ENCODE measurements at regions not wholly inside any gene's neighbourhood (a gene's known extent, or its start where the extent isn't known, plus 50 kb on each side); places are given as distances from the start of the nearest gene placed in this dataset.

DNA sequence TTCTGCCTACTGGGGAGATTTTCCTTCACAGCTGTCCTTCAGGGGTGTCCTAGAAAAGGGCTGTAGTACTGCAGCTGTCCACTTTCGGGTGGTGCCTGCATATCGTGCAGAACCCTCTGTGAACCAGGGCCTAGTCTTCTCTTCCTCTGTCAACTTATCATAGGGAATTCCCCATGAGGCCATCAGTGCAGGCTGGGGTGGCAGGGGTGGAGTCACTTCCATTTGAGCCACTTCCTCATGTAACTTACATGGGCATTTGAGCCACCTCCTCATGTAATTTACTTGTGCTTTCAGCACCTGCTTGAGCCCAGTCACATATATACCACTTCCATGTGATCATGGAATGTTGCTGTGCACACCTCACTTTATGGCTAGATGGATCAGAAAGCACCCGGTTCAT is 742.0 kb upstream of the RGMB start:
- no peak for DNase-seq
- H3K9me3 ChIP-seq: no peaks in the 10 kb centered on the region

DNA sequence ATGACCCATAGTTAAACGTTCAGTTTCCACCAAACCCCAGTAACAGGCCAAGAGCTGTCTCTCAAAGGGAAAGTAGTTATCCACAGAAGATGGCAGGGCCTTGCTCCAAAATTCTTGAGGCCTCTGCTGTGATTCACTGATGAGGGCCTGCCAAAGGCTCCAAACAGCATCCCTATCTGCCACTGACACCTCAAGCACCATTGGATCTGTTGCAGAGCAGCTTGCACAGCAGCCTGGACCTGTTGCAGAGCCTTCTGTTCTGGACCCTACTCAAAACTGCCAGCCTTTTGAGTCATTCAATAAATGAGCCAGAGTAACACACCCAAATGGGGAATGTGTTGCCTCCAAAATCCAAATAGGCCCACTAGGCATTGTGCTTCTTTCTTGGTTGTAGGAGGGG is 741.5 kb upstream of the RGMB start:
- 23 to 38% (median 28%) methylated on average over 1 of the region's 1 CpG for WGBS, 3 donors
- no peak overlapping the region for H3K4me3 ChIP-seq
- H3K36me3 ChIP-seq (ENCODE audit: insufficient read depth in 1 of 2, low read depth in 1 of 2): no peaks in the 10 kb centered on the region
- H3K4me1 ChIP-seq: no peaks in the 10 kb centered on the region
- H3K27ac ChIP-seq: no peak overlapping the region
- H3K27me3 ChIP-seq (ENCODE audit: insufficient read depth in 3 of 3, low read length in 2 of 3): no peaks in the 10 kb centered on the region
- TF ChIP-seq, protein P1, sequence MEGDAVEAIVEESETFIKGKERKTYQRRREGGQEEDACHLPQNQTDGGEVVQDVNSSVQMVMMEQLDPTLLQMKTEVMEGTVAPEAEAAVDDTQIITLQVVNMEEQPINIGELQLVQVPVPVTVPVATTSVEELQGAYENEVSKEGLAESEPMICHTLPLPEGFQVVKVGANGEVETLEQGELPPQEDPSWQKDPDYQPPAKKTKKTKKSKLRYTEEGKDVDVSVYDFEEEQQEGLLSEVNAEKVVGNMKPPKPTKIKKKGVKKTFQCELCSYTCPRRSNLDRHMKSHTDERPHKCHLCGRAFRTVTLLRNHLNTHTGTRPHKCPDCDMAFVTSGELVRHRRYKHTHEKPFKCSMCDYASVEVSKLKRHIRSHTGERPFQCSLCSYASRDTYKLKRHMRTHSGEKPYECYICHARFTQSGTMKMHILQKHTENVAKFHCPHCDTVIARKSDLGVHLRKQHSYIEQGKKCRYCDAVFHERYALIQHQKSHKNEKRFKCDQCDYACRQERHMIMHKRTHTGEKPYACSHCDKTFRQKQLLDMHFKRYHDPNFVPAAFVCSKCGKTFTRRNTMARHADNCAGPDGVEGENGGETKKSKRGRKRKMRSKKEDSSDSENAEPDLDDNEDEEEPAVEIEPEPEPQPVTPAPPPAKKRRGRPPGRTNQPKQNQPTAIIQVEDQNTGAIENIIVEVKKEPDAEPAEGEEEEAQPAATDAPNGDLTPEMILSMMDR (IDR thresholded peaks at IDR 0.05): no peak
- ATAC-seq (no peak), DNase-seq (no peak)
- intact Hi-C loops (cut with DNase I): no loop called here
- no peaks in the 10 kb centered on the region for H3K9me3 ChIP-seq

More for the DNA sequence above, 742.0 kb upstream of the RGMB start:
- WGBS, 3 donors: 54 to 66% (median 58%) methylated on average over 3 of the region's 3 CpGs
- no peaks in the 10 kb centered on the region for H3K4me1 ChIP-seq
- H3K27me3 ChIP-seq (ENCODE audit: insufficient read depth in 3 of 3, low read length in 2 of 3): no peaks in the 10 kb centered on the region
- H3K36me3 ChIP-seq (ENCODE audit: insufficient read depth in 1 of 2, low read depth in 1 of 2): no peaks in the 10 kb centered on the region
- intact Hi-C loops (cut with DNase I): no loop called here
- no peak overlapping the region for H3K4me3 ChIP-seq
- TF ChIP-seq, protein P1 (IDR thresholded peaks at IDR 0.05): no peak
- ATAC-seq: no peak
- no peak overlapping the region for H3K27ac ChIP-seq

DNA sequence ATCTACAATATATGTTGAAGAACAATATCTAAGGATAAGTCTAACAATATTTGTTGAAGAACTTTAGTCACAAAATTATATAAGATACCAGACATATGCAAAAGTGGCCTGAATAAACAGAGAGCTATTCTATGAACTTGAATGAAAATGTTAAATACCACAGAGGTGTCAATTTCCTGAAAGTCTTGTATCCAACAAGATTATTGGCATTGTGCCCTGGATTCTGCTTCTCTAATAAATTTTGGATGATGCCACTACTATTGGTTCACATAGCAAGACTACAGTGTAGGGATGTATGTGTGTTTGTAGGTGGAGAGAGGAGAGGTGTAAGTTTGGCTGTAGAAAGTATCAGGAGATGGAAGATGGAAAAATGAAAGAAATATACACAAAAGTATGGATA is 731.8 kb upstream of the RGMB start:
- Histone ChIP-seq H3K9me3 (no peaks in the 10 kb centered on the region), H3K36me3 (ENCODE audit: insufficient read depth in 1 of 2, low read depth in 1 of 2) (no peaks in the 10 kb centered on the region), H3K4me1 (no peaks in the 10 kb centered on the region), H3K4me3 (no peak overlapping the region), H3K27me3 (ENCODE audit: insufficient read depth in 3 of 3, low read length in 2 of 3) (no peaks in the 10 kb centered on the region), H3K27ac (no peak overlapping the region)
- intact Hi-C loops (cut with DNase I): no loop called here
- DNase-seq (no peak), ATAC-seq (no peak)
- TF ChIP-seq, protein P1 (IDR thresholded peaks at IDR 0.05): no peak

DNA sequence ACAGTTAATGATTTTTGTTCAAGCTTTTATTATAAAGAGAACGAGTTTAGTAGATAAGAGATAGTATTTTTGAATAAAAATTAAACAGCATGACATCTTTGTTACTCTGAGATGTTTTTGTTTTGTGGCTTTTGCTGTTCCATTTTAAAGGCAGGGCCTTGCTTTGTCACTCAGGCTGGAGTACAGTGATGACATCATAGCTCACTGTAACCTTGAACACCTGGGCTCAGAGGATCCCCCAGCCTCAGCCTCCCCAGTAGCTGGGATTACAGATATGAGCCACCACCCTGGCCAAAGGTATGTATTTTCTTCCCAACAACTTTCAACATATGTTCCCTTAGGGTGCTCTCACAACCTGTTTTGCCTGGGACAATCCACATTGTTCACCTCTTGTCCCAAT is 730.9 kb upstream of the RGMB start:
- Histone ChIP-seq H3K27me3 (ENCODE audit: insufficient read depth in 3 of 3, low read length in 2 of 3) (no peaks in the 10 kb centered on the region), H3K4me3 (no peak overlapping the region), H3K36me3 (ENCODE audit: insufficient read depth in 1 of 2, low read depth in 1 of 2) (no peaks in the 10 kb centered on the region), H3K27ac (no peak overlapping the region), H3K4me1 (no peaks in the 10 kb centered on the region), H3K9me3 (no peaks in the 10 kb centered on the region)
- DNase-seq (no peak), ATAC-seq (no peak)
- 87 to 89% (median 89%) methylated on average over 1 of the region's 1 CpG for WGBS, 3 donors
- intact Hi-C loops (cut with DNase I): no loop called here
- TF ChIP-seq, protein P1 (IDR thresholded peaks at IDR 0.05): no peak

DNA sequence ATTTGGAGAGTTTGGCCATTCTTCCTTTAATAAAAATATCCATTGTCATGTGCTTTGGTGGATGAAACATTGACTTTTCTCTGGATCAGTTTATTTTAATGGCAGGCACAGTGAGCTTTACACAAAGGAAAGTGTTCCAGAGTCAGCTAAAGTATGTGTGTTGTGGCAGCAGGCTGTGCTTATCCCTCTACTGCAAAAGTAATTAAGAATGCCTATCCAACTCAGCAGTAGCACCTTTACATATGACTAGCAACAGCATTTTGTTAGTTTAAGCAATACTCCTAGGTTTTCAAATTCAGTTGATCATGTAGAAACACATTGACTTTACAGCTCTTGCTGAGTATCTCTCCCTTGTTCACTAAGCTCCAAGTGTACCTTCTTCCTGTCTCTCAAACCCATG is 730.5 kb upstream of the RGMB start:
- no peak overlapping the region for H3K27ac ChIP-seq
- intact Hi-C loops (cut with DNase I): no loop called here
- H3K36me3 ChIP-seq (ENCODE audit: insufficient read depth in 1 of 2, low read depth in 1 of 2): no peaks in the 10 kb centered on the region
- no peaks in the 10 kb centered on the region for H3K27me3 ChIP-seq (ENCODE audit: insufficient read depth in 3 of 3, low read length in 2 of 3)
- TF ChIP-seq, protein P1 (IDR thresholded peaks at IDR 0.05): no peak
- H3K4me3 ChIP-seq: no peak overlapping the region
- no peaks in the 10 kb centered on the region for H3K9me3 ChIP-seq
- H3K4me1 ChIP-seq: no peaks in the 10 kb centered on the region
- ATAC-seq: no peak
- no peak for DNase-seq
